ENCODE measurements at regions not wholly inside any gene's neighbourhood (a gene's known extent, or its start where the extent isn't known, plus 50 kb on each side); places are given as distances from the start of the nearest gene placed in this dataset.
"Not testable (repeated sequence)": the region's sequence is repeated elsewhere in the genome, so short reads cannot be mapped to it uniquely, and the experiment has no call there.

GRCh38 chr4:186775902-186776301 is 52.2 kb upstream of the FAT1 start:
- no peak for DNase-seq (ENCODE audit: low read depth)

DNA sequence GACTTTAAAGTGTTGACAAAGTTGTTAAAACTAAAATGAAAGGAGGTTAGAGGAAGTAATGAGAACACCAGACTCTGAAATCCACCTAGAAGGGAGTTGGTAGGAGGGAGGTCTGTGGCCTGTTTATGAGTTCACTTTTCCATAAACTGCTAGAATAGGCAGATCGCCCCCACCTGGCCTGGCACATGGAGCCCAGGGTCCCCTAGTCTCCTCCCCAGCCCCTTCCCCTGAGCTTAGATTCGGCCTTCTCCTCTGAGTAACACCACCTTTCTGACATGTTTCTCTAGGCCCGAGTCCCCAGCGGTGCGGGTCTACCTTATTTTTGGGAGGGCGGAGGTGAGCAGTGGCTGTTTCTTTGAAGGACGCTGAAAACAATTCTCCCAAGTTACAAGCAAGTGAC is 54.5 kb upstream of the FAT1 start:
- DNase-seq (ENCODE audit: low read depth): no peak

DNA sequence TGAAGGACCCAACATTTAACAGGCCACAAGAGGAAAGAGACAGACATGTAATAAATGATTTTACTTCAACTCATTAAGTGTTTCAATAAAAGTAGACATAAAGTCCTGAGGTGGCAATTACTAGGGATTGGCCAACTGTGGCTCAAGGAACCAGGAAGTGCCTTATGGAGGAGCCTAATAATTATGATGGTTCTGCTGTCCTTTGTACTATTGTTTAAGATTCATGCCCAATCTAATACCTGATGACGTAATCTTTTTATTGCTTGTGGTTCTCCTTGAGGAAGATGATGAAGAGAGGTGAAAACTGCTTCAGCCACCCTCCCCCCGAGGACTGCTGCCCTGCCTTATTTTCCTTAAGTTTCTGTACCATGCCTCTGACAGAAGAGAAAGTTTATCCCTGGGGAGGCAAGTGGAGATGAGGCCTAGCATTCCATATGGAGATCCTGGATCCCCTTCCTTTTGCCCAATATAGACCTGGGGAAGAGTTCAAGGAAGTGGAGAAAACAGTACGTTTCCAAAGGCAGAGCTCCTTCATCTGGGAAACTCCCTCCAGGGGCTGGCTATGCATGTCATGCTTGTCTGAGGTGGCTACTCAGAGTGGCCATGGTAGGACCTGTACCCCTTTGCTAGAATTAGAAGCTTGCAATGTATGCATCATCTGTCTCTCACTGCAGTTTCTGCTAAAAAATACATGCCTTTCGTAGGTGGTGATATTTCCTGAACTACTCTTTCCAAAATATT is 56.8 kb upstream of the FAT1 start:
- DNase-seq (ENCODE audit: low read depth): no peak

GRCh38 chr4:186781032-186781917 is 57.6 kb upstream of the FAT1 start:
- no peak for DNase-seq (ENCODE audit: low read depth)

GRCh38 chr4:186782302-186782701 is 58.6 kb upstream of the FAT1 start:
- no peak for DNase-seq (ENCODE audit: low read depth)

DNA sequence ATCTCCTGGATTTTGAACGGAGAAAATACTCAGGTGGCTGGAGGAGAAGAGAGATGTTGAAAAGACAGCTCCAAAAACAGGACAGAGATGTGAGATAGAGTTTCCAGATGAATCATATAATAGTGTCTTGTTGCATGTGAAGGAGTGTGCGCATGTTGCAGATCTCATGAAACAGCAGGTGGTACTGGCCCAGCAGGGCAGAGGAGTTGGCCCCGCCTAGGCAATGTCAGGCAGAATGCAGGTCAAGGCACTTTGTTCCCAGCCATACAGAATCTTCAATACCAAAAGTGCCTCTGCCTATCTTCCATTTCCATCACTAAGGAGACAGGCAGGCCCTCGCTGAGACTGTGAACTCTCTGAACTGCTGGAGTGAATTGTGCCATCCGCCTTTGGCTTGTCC is 63.9 kb upstream of the FAT1 start:
- no peak for DNase-seq (ENCODE audit: low read depth)

GRCh38 chr4:186789651-186790050 is 66.0 kb upstream of the FAT1 start:
- DNase-seq (ENCODE audit: low read depth): no peak

DNA sequence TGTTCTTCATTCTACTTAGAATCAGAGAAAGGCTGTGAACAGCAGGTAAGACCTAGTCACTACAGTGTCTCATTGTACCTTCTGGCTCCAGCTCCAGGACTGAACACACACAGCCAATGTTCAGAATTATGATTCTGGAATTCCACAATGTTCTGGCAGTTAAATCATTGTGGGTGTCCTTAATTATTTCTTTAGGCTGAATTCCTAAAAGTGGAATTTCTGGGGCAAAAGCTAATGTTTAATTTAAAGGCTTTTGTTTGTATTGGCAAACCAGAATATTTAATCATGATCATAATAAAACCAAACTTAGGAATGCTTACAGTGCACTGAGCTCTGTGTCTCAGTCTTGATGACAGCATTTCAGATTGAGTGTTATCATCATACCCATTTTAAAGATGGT is 67.0 kb upstream of the FAT1 start:
- DNase-seq (ENCODE audit: low read depth): no peak

GRCh38 chr4:186792728-186793366 is 69.2 kb upstream of the FAT1 start:
- no peak for DNase-seq (ENCODE audit: low read depth)

- DNase-seq (ENCODE audit: low read depth): no peak
Observed at GRCh38 chr4:186798951-186799659, 75.4 kb upstream of the FAT1 start.

DNA sequence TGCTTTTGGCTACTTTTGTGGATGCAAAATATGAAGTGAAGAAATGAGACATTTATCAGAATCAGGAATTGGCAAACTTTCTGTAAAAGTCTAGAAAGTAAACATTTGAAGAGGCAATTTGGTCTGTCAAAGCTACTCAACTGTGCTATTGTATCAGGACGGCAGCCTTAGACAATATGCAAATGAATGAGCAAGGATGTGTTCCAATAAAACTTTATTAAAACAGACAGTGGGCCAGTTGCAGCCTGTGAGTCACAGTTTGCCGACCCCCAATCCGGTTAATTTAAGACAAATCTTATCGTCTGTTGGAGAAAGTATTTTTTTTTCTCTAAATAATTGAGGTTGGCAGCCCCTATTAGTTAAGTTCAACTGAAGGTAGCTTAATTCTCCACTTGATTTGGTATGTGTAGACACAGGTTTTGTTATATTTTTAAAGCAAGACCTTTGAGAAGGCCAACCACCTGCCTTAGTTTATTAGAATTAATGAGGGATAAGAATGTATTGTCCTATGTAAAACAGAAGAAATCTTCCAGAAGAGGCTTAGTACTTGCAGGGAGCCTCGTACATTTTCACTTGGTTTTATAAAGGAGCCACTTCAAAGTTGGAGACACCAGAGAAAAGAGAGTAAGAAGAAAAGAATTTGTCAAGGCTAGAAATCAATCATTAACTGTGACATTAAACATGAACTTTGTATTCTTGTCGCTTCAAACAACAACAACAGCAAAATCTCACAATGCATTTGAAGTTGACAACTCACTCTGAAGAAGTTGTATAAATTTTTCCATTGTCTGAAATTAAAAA is 81.6 kb upstream of the FAT1 start:
- no peak for DNase-seq (ENCODE audit: low read depth)

DNA sequence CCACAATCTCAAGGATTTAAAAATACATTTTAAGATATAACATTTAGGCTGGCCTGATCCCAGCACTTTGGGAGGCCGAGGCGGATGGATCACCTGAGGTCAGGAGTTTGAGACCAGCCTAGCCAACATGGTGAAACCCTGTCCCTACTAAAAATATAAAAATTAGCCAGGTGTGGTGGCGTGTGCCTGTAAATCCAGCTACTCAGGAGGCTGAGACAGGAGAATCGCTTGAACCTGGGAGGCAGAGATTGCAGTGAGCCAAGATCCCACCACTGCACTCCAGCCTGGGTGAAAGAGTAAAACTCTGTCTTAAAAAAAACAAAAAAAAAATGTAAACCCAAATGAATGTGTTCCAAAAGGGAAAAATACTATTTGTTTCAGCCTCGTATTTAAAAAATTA is 82.3 kb upstream of the FAT1 start:
- DNase-seq (ENCODE audit: low read depth): not testable (repeated sequence)

DNA sequence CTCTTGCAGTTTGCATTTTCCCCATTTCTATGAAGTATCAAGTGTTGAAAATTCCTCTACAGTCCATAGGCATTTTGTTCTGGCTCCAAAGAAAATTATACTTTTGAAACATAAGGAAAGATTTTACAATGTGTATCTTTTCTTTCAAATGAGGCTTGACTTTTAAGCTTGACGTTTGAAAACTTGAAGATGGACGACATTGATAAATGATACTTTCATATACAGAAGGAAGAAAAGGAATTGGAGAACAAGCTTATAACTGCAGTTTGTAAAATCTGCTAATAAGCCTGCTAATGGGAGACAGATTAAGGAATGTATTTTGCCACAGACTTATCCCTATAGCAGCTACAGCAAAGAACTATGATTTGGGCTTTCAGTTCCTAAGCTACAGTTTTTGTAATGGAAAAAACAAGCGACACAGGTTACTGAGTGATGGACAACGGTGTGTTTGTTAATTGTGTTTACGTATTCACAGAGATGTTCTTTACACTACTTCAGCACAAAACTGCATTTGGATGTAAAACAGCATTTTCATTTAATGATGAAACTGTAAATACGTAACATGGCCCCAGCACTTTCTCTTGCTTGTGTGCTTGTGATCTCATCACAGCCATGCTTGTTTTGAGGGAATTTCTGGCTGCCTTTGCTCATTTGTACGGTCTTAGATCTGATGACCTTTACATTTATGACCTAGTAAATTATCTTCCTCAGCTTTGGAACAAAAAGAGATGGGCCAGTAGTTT is 83.2 kb upstream of the FAT1 start:
- DNase-seq (ENCODE audit: low read depth): no peak

GRCh38 chr4:186807808-186808629 is 84.4 kb upstream of the FAT1 start:
- no peak for DNase-seq (ENCODE audit: low read depth)

DNA sequence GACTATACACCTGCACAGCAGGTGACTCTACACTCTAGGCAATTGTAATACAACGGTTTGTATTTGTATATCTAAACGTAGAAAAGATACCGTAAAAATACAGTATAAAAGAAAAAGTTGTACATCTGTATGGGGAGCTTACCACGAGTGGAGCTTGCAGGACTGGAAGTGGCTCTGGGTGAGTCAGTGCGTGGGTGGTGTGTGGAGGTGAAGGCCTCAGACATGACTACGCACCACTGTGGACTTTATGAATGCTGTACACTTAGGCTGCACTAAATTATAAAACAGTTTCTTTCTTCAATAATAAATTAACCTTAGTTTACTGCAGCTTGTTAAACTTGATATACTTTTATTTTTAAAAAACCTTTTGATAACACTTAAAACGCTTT is 85.0 kb upstream of the FAT1 start:
- no peak for DNase-seq (ENCODE audit: low read depth)

- DNase-seq (ENCODE audit: low read depth): no peak
Observed at GRCh38 chr4:186809070-186809469, 85.4 kb upstream of the FAT1 start.

DNA sequence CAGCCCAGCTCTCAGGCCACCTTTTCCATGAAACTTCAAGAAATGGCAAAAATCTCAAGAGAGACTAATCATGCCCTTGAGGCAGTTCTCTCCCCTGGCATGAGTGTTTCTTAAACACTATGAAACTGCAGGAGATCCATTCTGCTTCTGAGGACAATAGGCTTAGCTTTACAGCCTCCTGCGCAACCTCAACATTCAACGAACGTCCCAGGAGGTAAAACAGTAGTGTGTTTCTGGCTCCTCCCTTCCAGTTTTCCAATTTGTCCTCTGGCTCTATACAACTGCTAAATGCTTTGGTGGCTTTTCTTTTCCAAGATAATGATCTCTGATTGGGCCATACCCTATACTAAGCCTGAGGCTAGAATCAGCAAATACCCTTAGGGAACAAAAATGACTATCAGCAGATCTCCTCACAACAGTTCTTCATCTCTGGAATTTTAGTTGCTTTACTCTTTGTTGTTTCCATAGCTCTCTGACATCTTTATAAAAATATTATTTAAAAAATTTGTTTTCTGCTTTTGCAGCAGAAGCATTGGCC is 87.0 kb upstream of the FAT1 start:
- no peak for DNase-seq (ENCODE audit: low read depth)

GRCh38 chr4:186812592-186812991 is 88.9 kb upstream of the FAT1 start:
- no peak for DNase-seq (ENCODE audit: low read depth)

DNA sequence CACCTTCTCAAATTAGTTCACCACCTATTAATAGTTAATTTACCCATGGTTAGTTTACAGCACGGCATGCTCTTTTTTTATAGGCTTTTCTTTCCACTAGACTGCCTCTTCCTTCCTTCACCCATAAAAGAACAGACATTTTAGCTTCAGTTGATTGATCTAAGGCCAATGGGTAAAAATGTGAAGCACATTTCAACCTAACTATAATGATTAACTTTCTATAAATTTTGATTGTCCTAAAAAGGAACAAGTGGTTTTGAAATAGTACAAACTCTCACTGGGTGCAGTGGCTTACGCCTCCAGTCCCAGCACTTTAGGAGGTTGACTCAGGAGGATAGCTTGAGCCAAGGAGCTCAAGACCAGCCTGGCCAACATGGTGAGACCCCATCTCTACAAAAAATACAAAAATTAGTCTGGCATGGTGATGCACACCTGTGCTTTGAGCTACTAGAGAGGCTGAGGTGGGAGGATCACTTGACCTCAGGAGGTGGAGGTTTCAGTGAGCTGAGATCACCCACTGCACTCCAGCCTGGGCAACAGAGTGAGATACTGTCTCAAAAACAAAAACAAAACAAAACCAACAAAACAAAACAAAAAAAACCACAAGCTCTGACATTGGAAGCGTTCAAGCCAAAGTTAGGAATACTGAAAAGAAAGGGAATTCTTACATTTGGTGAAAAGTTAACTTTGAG is 89.9 kb upstream of the FAT1 start:
- no peak for DNase-seq (ENCODE audit: low read depth)

All from activated T-cell treated with anti-CD3 and anti-CD28 coated beads for 48 hours (primary cell).